K562 (cell line): ENCODE measurements at regions not wholly inside any gene's neighbourhood (a gene's known extent, or its start where the extent isn't known, plus 50 kb on each side); places are given as distances from the start of the nearest gene placed in this dataset.

ENCODE experiments used
- ATAC-seq: fragments of 200-7000 bp; cut with Tn5 transposase; 3 replicates; pipeline ENCODE4 v1.9.1; 2020; ENCODE audit warnings: moderate library complexity
- BruUV-seq: library from RNA; stranded (reverse); fragments of 400-500 nt; replicated peaks from 2 replicates; lab custom pipeline; 2021; lab: Mats Ljungman, UMichigan
- CTCF ChIA-PET: fragments of 300-600 bp; formaldehyde crosslinking; extraction: SDS; loops from one replicate; lab custom pipeline; 2021; ENCODE audit warnings: low intra/inter-chr PET ratio; lab: Yijun Ruan, JAX
- POLR2A ChIA-PET: fragments of 300-600, 350-650 bp; sonication (Branson Sonifier 250); formaldehyde crosslinking; extraction: SDS; loops from one replicate; lab custom pipeline; 2021; ENCODE audit warnings: antibody characterized with exemption, inconsistent platforms; lab: Yijun Ruan, JAX
- DNase-seq, 4 experiments: peaks; one replicate each; pipeline versions ENCODE4 v3.0.0 to v3.0.0-alpha.2; 2011 to 2018; ENCODE audit warnings: low spot score in 3 of 4, mixed read lengths in 3 of 4; ENCODE audit errors: extremely low read depth in 1 of 4
- FAIRE-seq: peaks from 2 replicates; lab custom pipeline; 2011; peaks lifted over from hg19 to GRCh38; lab: Jason Lieb, UNC
- H2AFZ ChIP-seq: 2 replicates; pipeline ENCODE4 v1.6.0; 2011; ENCODE audit warnings: low read depth, low read length, control low read depth, inconsistent platforms
- H3K27ac ChIP-seq: fragments of 200-600 bp; 3 replicates; pipeline ENCODE4 v1.8.0; 2011; ENCODE audit warnings: low read depth, mild to moderate bottlenecking, control low read depth, inconsistent platforms, low read length, moderate library complexity, mixed read lengths; ENCODE audit errors: extremely low read depth
- H3K27me3 ChIP-seq, 2 experiments: fragments of 300-600 bp in 1 of 2; 2 replicates in 1 of 2; 3 replicates in 1 of 2; pipeline versions ENCODE4 v1.6.0 to v1.8.0; 2011; ENCODE audit warnings: inconsistent platforms in 2 of 2, low read length in 2 of 2, mild to moderate bottlenecking in 1 of 2, mixed read lengths in 1 of 2, moderate library complexity in 1 of 2; ENCODE audit not compliant: control insufficient read depth in 2 of 2, insufficient read depth in 2 of 2
- H3K36me3 ChIP-seq: fragments of 300-600 bp; 3 replicates; pipeline ENCODE4 v1.8.0; 2011; ENCODE audit warnings: mild to moderate bottlenecking, low read length, inconsistent platforms; ENCODE audit not compliant: control insufficient read depth, insufficient read depth
- H3K4me1 ChIP-seq, 2 experiments: fragments of 200-600 bp in 1 of 2; replicated peaks in 1 of 2; 2 replicates in 1 of 2; 3 replicates in 1 of 2; pipeline versions ENCODE4 v1.5.1 to v1.8.0; 2011; ENCODE audit warnings: inconsistent platforms in 2 of 2, low read length in 2 of 2, mild to moderate bottlenecking in 1 of 2, mixed read lengths in 1 of 2, moderate library complexity in 1 of 2; ENCODE audit not compliant: control insufficient read depth in 2 of 2, insufficient read depth in 2 of 2
- H3K4me2 ChIP-seq: 2 replicates; pipeline ENCODE4 v1.6.1; 2011; ENCODE audit warnings: low read length, control low read depth, inconsistent platforms, mixed read lengths; ENCODE audit not compliant: insufficient read depth
- H3K4me3 ChIP-seq: fragments of 200-600 bp; sonication (generic), shearing (Covaris generic); 2 replicates; pipeline ENCODE4 v1.5.1; 2016; ENCODE audit warnings: control low read depth, inconsistent platforms
- H3K79me2 ChIP-seq: fragments of 200-600 bp; 3 replicates; pipeline ENCODE4 v1.8.0; 2011; ENCODE audit warnings: low read length, inconsistent platforms; ENCODE audit not compliant: control insufficient read depth, insufficient read depth
- H3K9ac ChIP-seq, 2 experiments: 2 replicates each; pipeline versions ENCODE4 v1.6.0 to v1.6.1; 2011; ENCODE audit warnings: low read depth in 2 of 2, low read length in 2 of 2, control low read depth in 1 of 2, inconsistent platforms in 1 of 2, mild to moderate bottlenecking in 1 of 2, mixed read lengths in 1 of 2; ENCODE audit not compliant: insufficient read depth in 1 of 2
- H3K9me1 ChIP-seq: one replicate; pipeline ENCODE4 v1.6.0; 2011; ENCODE audit warnings: inconsistent platforms, mild to moderate bottlenecking, low read length, moderate library complexity; ENCODE audit not compliant: control insufficient read depth, insufficient read depth
- H3K9me3 ChIP-seq: replicated peaks from 2 replicates; pipeline ENCODE4 v1.5.1; 2011; ENCODE audit warnings: low read depth, low read length, inconsistent platforms; ENCODE audit not compliant: control insufficient read depth, insufficient read depth
- H4K20me1 ChIP-seq: replicated peaks from 2 replicates; pipeline ENCODE4 v1.6.1; 2011; ENCODE audit warnings: low read length, inconsistent platforms, mixed read lengths; ENCODE audit not compliant: control insufficient read depth, insufficient read depth
- ELF2 ChIP-seq: fragments of 250-450 bp; sonication (Bioruptor Pico); IDR thresholded peaks from 2 replicates; pipeline ENCODE4 v1.5.0; 2021; ENCODE audit warnings: mild to moderate bottlenecking
- TAF1 ChIP-seq: IDR thresholded peaks from 2 replicates; pipeline ENCODE4 v1.6.1; 2011; ENCODE audit warnings: mild to moderate bottlenecking, low read length, moderate library complexity; ENCODE audit not compliant: insufficient read depth, control insufficient read depth, severe bottlenecking; ENCODE audit errors: extremely low read depth
- U2AF1 ChIP-seq: fragments of 200-400 bp; formaldehyde crosslinking; optimal IDR thresholded peaks from 2 replicates; pipeline ENCODE3; 2017; ENCODE audit warnings: mild to moderate bottlenecking, low read depth, low read length, moderate library complexity
- ZNF239 ChIP-seq: fragments of 250-450 bp; sonication (Bioruptor Pico); IDR thresholded peaks from 2 replicates; pipeline ENCODE4 v1.4.0; 2020; ENCODE audit warnings: mild to moderate bottlenecking
- ZNF324 ChIP-seq: fragments of 250-450 bp; sonication (Bioruptor Pico); IDR thresholded peaks from 2 replicates; pipeline ENCODE4 v1.4.0; 2020; ENCODE audit warnings: mild to moderate bottlenecking
- ZNF407 ChIP-seq: fragments of 450-650 bp; IDR thresholded peaks from 2 replicates; pipeline ENCODE4 v1.6.1; 2016; ENCODE audit warnings: low read depth
- WGBS: fragments of 100-300 bp; shearing (Covaris generic); methylation state at CpG from one replicate; pipeline ENCODE4 v1.1.6; 2016; ENCODE audit warnings: low coverage, mixed read lengths; ENCODE audit not compliant: insufficient coverage; ENCODE audit errors: missing lambda C conversion rate; 5-methylcytosine and 5-hydroxymethylcytosine counted together
- in situ Hi-C: fragments of 300-500 bp; cut with MboI; formaldehyde crosslinking; loops from 4 replicates; pipeline ENCODE4 v1.15.0; 2018; ENCODE audit warnings: inconsistent platforms, mixed read lengths
- intact Hi-C: fragments of 100-400 bp; cut with micrococcal nuclease; formaldehyde crosslinking; loops from 2 replicates; pipeline ENCODE4 v1.14.2; 2022

GRCh38 chr12:102596687-102597086 is 116.3 kb upstream of the IGF1 start:
- ChIA-PET CTCF (interaction anchor here (0.6 kb wide), 1 partner anchor 17 kb away, joined by 3 read pairs; no protein-coding TSS in a partner anchor), POLR2A (no interaction called here)
- H3K9me1 ChIP-seq: no peaks in the 10 kb centered on the region
- H3K4me2 ChIP-seq: no peak overlapping the region
- ATAC-seq: no peak
- intact Hi-C loops (no loop called here), in situ Hi-C loops (no loop called here)
- no peaks in the 10 kb centered on the region for H3K9me3 ChIP-seq
- no peak overlapping the region for H3K27ac ChIP-seq
- 13% methylated on average over 2 of the region's 2 CpGs for WGBS
- no peak overlapping the region for H3K9ac ChIP-seq
- H3K4me1 ChIP-seq: peaks cover 0 to 7% of the 10 kb centered on the region in 2 experiments; a peak in 2 of 5 replicates
- H2AFZ ChIP-seq: no peak overlapping the region
- FAIRE-seq: no peak
- H4K20me1 ChIP-seq: no peaks in the 10 kb centered on the region
- BruUV-seq: no TSS peak
- no peaks in the 10 kb centered on the region; a peak in 1 of 5 replicates for H3K27me3 ChIP-seq
- H3K4me3 ChIP-seq: no peak overlapping the region
- H3K79me2 ChIP-seq: no peaks in the 10 kb centered on the region
- no peaks in the 10 kb centered on the region for H3K36me3 ChIP-seq
- DNase-seq: no peak
- TF ChIP-seq ZNF324 (CRISPR knock-in tag): no peak
- no peak for TF ChIP-seq ELF2
- TF ChIP-seq ZNF407: no peak
- TF ChIP-seq U2AF1: no peak
- TF ChIP-seq TAF1: no peak
- TF ChIP-seq ZNF239 (CRISPR knock-in tag): no peak
